A673 (cell line): ENCODE measurements at regions not wholly inside any gene's neighbourhood (a gene's known extent, or its start where the extent isn't known, plus 50 kb on each side); places are given as distances from the start of the nearest gene placed in this dataset.

Experiments used
- CTCF ChIP-seq: fragments of 300-800, 200-600 bp; sonication (generic); conservative IDR thresholded peaks from 2 replicates; pipeline ENCODE4 v1.5.1; 2017; ENCODE audit warnings: low read depth, mild to moderate bottlenecking, antibody characterized with exemption, low read length, moderate library complexity, mixed read lengths
- EZH2 ChIP-seq: fragments of 200-600 bp; sonication (generic); IDR thresholded peaks from 2 replicates; pipeline ENCODE4 v1.6.1; 2017; ENCODE audit warnings: borderline replicate concordance, low read depth, mild to moderate bottlenecking, mixed read lengths, antibody characterized with exemption, low read length; ENCODE audit not compliant: poor library complexity, severe bottlenecking

GRCh38 chr13:44198826-44199225 is 174.8 kb upstream of the SERP2 start:
- TF ChIP-seq CTCF (no peak), EZH2 (no peak)
